NCI-H1105 (cell line): ENCODE measurements at regions not wholly inside any gene's neighbourhood (a gene's known extent, or its start where the extent isn't known, plus 50 kb on each side); places are given as distances from the start of the nearest gene placed in this dataset.

Experiments used
- DNase-seq: peaks from one replicate; lab custom pipeline; 2025; lab: John Stamatoyannopoulos, UW

DNA sequence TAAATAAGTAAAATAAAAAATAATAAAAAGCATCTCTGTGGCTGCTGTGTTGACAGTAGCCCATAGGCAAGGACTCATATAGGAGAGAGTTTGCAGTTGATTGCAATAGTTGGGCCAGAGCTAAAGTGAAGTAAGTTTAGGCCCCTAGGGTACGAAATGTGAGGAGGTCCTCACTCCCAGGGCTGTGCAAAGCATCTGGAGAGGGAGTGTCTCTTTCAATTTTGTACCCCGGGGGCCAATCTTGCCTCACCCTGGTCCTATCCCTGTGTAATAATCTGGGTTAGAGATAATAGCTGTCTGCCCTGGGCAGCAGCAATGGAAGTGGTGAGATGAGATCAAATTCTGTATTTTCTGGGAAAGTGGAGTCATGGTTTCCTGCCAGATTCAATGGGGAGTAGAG is 365.7 kb downstream of the GATA3 start:
- no peak for DNase-seq

- DNase-seq, result no peak
Measured at GRCh38 chr10:8424555-8425211, 370.2 kb downstream of the GATA3 start.

DNA sequence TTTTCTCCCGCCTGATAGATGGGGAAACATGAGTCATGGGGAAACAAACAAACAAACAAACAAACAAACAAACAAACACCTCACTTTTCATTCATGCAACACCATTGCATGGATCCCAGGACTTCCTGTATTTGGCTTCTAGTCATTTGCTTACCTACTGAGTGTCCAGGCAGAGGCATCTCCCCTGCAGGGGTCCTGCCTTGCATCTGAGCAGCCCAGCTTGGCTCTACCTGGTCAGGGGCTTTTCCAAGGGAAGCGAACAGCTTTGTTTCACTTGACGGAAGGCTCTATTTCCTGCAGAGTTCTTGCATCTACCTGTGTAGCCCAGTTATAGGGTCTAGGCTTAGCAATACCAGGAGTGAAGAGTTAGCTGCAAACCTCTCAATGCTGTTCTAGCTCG is 374.2 kb downstream of the GATA3 start:
- no peak for DNase-seq

- DNase-seq, result no peak
Measured at GRCh38 chr10:8430321-8430720, 375.8 kb downstream of the GATA3 start.

DNA sequence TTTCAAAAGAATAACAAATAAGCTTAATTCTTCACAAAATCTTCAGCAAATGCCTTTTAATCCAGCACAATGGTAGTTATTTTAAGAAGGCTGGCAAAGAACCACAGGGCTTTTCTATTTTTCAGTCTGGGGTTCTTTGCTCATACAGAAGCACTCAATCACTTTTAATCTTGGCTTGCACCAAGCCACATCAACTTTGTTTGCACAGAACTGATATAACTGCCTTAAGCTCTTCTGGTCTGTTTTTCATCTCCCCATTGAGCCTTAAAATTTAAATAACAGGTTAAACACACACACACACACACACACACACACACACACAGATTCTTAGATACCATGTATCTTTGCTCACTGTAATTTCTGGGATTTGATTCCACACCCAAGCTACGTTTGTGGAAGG is 377.0 kb downstream of the GATA3 start:
- no peak for DNase-seq

DNA sequence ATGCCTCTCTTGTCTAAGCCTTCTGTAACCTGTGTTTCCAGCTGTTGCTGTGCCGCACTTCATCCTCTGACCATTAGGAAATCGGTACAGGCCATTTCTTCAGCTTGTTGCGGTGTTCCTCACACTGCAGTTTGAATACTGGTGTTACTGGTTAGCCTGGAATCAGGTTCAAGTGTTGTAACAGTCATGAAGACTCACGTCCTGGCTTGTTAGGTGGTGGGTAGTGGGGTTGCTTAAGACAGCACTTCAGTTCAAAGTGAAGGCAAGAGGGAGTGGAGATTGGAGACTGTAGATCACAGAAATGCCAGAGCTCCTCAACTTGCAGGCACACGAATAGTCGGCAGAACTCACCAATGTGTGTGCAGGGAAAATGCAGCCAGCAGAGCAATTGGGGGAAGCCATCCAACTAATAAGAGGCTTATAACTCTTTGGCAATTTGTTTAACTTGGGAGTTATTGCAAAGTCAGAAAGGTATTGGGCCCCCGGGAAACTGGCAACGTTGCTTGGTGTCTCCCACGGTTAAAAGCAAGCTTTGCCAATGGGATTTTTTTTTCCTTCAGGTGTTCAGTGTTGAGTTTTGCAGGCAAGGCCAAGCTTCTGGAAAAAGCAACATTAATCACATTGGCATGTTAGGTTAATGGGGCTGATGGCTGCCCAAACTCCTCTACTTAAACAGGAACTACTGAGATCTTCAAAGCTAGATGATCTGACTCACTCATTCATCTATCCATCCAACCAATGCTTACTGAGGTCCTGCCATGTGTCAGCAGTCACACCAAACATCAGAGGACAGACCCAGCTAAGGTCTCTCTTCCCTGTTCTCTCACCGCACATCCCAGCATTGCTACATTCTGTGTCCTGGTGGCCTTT is 380.9 kb downstream of the GATA3 start:
- no peak for DNase-seq

GRCh38 chr10:8437896-8438295 is 383.4 kb downstream of the GATA3 start:
- no peak for DNase-seq

DNA sequence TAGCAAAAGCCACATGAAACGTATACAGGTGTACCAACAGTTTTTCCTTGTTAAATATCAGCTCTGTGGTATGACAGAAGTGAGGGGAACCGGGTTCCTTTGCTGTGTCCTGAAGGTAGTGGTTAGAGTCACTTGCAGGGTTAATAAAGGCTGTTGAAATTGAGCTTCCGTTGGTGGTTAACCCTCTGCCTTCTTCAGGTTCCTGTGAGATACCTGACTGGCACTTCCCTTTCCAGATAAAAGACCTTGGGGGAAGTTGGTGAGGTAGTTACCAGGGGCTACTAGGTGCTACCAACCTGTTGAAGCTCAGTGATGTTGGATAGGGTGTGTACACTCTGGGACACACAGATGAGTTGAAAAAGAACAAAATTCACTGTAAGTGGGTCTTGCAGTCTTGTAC is 384.1 kb downstream of the GATA3 start:
- DNase-seq, result no peak

DNA sequence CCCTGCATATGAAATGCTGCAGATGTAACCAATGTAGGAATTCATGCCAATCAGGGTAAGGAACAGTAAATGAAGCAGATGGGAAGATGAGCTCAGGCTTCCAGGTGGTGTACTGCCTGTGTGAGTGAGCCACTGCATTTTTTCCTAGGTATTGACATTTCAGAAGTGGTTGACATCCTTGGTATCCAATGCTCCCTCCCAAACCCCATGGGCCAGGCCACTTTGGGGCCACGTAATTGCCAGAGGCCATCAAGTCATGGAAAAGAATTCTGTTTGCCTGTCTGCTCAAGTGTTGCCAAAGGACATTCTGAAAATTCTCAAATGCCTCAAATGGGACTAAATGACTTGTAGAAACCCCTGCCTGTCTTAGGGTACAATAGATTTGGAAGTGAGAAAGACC is 384.6 kb downstream of the GATA3 start:
- DNase-seq, result no peak

GRCh38 chr10:8444630-8445029 is 390.1 kb downstream of the GATA3 start:
- DNase-seq, result no peak

- DNase-seq, result no peak
Measured at GRCh38 chr10:8445353-8445752, 390.9 kb downstream of the GATA3 start.

DNA sequence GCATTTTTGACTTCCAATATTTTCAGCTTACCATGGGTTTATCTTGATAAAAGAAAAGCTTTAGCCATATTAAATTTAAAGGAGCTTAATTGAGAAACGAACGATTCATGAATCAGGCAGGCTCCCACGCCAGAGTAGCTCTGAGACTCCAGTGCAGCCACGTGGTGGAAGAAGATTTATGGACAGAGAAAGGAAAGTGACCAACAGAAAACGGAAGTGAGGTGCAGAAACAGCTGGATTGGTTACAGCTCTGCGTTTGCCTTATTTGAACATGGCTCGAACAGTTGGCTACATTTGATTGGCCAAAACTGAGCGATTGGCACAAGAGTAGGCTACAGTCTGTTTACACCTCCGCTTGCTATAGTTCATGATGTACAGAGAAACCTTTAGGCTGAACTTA is 395.4 kb downstream of the GATA3 start:
- DNase-seq, result no peak

- no peak for DNase-seq
Measured at GRCh38 chr10:8453587-8453986, 399.1 kb downstream of the GATA3 start.

- no peak for DNase-seq
Measured at GRCh38 chr10:8454357-8454756, 399.9 kb downstream of the GATA3 start.

- no peak for DNase-seq
Measured at GRCh38 chr10:8455181-8455580, 400.7 kb downstream of the GATA3 start.

DNA sequence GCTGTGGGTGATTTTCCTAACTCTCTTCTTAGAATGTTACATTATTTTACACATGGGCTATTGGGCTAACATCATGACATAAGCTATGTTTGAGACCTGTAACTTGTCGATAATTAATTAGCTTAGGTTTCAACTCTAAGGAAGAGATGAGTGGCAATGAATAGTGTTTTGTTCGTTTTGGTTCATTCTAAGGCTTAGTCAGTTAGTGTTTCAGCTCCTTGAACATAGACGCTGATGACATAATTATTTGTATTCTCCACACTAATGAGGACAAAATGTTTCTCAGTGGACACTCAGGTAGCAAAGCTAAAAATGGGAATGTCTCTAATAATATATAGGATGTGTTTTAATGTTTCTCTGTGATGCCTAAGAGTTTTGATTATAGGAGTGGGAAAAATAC is 401.9 kb downstream of the GATA3 start:
- DNase-seq, result no peak

GRCh38 chr10:8460626-8461025 is 406.1 kb downstream of the GATA3 start:
- DNase-seq, result no peak

DNA sequence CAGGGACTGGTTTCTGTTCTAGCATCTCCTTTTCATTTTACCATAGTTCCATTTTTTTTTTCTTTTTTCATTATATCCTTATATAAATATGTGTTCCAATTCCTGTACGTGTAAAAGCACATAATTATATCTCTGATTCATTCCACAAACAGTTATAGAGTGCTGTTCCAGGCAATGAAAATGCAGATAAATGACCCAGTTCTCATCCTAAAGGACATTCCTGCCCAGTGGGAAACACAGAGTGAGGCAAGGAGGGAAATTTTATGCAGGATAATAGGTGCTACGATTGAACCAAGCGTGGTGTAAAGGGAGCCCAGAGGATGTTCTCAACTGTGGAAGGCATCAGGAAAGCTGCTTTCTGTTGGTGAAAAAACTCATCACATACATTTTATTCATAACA is 408.1 kb downstream of the GATA3 start:
- DNase-seq, result no peak

DNA sequence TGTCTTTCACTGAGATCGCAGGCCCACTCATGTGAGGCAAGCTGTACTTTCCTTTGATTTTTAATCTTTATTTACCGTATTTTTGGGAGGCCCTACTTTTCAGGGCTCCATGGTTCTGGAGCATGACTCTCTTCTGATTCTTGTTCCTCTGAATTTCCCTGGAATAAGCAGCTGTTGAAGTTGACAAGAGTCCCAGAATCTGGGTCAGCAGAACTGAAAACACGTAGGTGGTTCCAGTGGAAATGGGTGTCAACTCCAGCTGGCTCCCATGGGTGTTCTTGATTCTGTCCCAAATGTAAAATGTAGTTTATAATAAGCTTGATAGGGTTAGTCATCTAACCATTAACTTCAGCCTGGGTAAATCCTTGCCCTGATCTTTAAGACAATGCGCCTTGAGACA is 409.4 kb downstream of the GATA3 start:
- no peak for DNase-seq

GRCh38 chr10:8468477-8468876 is 414.0 kb downstream of the GATA3 start:
- no peak for DNase-seq

GRCh38 chr10:8473205-8473604 is 418.7 kb downstream of the GATA3 start:
- no peak for DNase-seq

- no peak for DNase-seq
Measured at GRCh38 chr10:8477300-8477699, 422.8 kb downstream of the GATA3 start.

DNA sequence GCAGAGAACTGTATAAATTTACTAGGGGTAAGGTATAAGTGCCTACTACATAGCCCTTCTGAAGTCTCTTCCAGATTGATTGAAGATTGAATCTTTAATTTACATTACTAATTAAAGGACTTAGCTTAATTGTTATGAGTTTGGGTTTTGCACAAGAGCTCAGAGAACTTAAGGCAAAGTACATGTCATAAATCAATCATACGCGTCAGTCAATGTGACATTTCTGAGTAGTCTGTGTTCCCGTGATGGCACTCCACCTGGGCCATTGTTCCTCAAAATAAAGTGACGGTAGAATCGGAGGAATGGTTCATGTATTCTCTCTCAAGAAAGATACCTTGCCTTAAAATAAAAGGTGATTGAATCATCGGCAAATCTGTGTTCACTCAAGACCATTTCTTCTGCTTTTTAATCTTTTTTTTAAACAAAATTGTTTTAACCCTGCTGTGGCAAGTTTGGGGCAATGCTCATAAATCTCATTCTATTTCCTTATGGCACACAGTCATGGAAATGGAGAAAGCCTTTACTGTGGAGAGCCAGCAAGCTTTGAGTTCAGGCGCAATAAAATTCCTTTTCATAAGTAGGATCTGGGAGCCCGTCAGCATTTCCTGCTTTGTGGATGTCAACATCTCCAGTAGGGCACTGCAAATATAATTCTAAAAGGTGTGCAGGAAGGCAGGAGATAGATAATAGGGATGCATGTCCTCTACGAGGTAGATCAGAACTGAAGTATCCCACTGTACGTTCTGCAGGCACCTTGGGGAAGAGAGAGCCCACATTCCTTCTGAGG is 427.4 kb downstream of the GATA3 start:
- no peak for DNase-seq
